SK-N-SH (cell line): ENCODE measurements at regions not wholly inside any gene's neighbourhood (a gene's known extent, or its start where the extent isn't known, plus 50 kb on each side); places are given as distances from the start of the nearest gene placed in this dataset.

Source experiments
- CHD2 ChIP-seq: fragments of 150-350 bp; IDR thresholded peaks from 2 replicates; pipeline ENCODE4 v1.6.1; 2018; ENCODE audit warnings: low read length; ENCODE audit not compliant: partially characterized antibody
- EZH2phosphoT487 ChIP-seq: fragments of 200-600 bp; sonication (generic); IDR thresholded peaks from 2 replicates; pipeline ENCODE4 v1.6.1; 2017; ENCODE audit warnings: low read depth, mixed run types, mild to moderate bottlenecking, antibody characterized with exemption, moderate library complexity, borderline replicate concordance
- FOXM1 ChIP-seq: IDR thresholded peaks from 2 replicates; pipeline ENCODE4 v1.4.0; 2012; ENCODE audit warnings: low read depth, mild to moderate bottlenecking
- GATA2 ChIP-seq: sonication (generic); formaldehyde crosslinking; IDR thresholded peaks from 2 replicates; pipeline ENCODE4 v1.5.0; 2020; ENCODE audit warnings: mild to moderate bottlenecking, missing genetic modification reagents
- JUND ChIP-seq: IDR thresholded peaks from 2 replicates; pipeline ENCODE4 v1.4.0; 2012
- NRF1 ChIP-seq: IDR thresholded peaks from 2 replicates; pipeline ENCODE4 v1.6.1; 2012; ENCODE audit warnings: low read depth, mild to moderate bottlenecking, low read length
- POLR2AphosphoS5 ChIP-seq: IDR thresholded peaks from 2 replicates; pipeline ENCODE4 v1.6.1; 2012; ENCODE audit warnings: low read depth, low read length
- RAD21 ChIP-seq: IDR thresholded peaks from 2 replicates; pipeline ENCODE4 v1.6.1; 2012; ENCODE audit warnings: mild to moderate bottlenecking, low read length
- SIN3A ChIP-seq: IDR thresholded peaks from 2 replicates; pipeline ENCODE4 v1.6.1; 2012; ENCODE audit warnings: low read depth, mild to moderate bottlenecking, low read length, moderate library complexity, borderline replicate concordance
- TAF1 ChIP-seq: IDR thresholded peaks from 2 replicates; pipeline ENCODE4 v1.6.1; 2012; ENCODE audit warnings: low read depth, mild to moderate bottlenecking, low read length, moderate library complexity, borderline replicate concordance
- TF ChIP-seq, protein P1 (sequence below): fragments of 200-600 bp; sonication (generic); IDR thresholded peaks from 2 replicates; pipeline ENCODE4 v1.6.1; 2017; ENCODE audit warnings: antibody characterized with exemption, mild to moderate bottlenecking, moderate library complexity

DNA sequence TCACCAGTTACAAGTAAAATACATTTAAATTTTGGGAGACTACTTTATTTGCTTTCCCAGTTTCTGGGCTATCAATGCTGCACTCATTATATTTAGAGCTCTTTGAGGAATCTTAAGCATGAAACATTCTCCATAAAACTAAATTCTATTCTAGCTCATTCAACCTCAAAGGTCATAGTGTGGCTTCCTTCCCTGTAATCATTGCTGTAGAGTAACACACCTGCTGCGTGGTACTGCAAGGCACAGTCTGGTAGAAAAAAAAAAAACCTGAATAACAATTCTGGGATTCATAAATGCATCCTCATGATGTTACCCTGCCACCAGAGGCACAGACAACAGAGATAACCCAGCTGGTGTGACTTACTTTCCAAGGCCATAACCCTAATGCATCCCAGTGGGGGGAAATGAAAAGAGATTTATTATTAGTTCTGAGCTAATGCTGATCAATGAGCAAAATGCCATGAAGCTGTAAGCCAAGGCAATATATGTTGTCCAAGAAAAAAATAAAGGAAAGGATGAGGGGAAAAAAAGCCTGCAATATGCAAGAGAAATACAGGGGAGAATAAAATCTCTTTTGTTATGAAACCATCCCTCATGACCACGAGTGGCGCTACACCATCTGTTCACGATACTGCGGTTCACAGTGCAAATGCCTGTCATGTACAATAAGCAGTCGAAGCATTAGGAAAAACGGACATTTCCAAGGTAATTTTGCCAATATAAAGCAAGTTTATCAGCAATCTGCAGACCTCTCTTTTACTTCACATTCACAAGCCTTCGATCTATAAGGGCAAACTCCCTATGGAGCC lies 1481.6 kb upstream of the PIK3C3 start:
- TF ChIP-seq POLR2AphosphoS5 (no peak), GATA2 (CRISPR knock-in tag) (no peak), SIN3A (no peak), JUND (no peak), FOXM1 (no peak), NRF1 (no peak), TAF1 (no peak), EZH2phosphoT487 (no peak), CHD2 (no peak), RAD21 (no peak)
- TF ChIP-seq, protein P1, sequence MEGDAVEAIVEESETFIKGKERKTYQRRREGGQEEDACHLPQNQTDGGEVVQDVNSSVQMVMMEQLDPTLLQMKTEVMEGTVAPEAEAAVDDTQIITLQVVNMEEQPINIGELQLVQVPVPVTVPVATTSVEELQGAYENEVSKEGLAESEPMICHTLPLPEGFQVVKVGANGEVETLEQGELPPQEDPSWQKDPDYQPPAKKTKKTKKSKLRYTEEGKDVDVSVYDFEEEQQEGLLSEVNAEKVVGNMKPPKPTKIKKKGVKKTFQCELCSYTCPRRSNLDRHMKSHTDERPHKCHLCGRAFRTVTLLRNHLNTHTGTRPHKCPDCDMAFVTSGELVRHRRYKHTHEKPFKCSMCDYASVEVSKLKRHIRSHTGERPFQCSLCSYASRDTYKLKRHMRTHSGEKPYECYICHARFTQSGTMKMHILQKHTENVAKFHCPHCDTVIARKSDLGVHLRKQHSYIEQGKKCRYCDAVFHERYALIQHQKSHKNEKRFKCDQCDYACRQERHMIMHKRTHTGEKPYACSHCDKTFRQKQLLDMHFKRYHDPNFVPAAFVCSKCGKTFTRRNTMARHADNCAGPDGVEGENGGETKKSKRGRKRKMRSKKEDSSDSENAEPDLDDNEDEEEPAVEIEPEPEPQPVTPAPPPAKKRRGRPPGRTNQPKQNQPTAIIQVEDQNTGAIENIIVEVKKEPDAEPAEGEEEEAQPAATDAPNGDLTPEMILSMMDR = no peak
